ENCODE measurements at regions not wholly inside any gene's neighbourhood (a gene's known extent, or its start where the extent isn't known, plus 50 kb on each side); places are given as distances from the start of the nearest gene placed in this dataset.

GRCh38 chr4:27836523-27836922 lies 975.9 kb downstream of the STIM2 start:
- no peak for TF ChIP-seq POLR2A (IDR thresholded peaks at IDR 0.05)
- TF ChIP-seq CTCF (IDR thresholded peaks at IDR 0.05), result no peak

Data from lower leg skin (tissue), 3 donors.